Mucosa of gallbladder (tissue), 1 donor: ENCODE measurements at regions not wholly inside any gene's neighbourhood (a gene's known extent, or its start where the extent isn't known, plus 50 kb on each side); places are given as distances from the start of the nearest gene placed in this dataset.

ENCODE experiments used
- DNase-seq: peaks from one replicate; pipeline ENCODE4 v3.0.0-alpha.2; 2020; ENCODE audit warnings: low spot score
- donor health status: DM: no; HTN: no; CAD: no.

DNA sequence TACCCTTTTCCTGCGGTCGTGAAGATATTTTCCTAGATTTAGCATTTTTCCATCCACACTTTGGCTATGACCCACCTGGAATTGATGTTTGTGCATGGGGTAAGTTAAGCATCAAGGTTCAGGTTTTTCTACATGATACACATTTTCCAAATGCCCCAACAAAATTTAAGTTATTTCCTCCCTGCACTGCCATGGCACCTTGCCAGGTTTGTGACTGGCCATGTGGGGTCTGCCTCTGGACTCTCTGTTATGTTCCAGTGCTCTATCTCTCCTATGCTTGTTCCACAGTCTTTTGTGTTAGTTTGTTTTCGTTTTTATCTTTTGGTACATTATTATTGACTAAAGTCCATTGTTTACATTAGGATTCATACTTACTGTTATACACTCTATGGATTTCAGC, 934.3 kb downstream of the TBC1D22A start:
- no peak for DNase-seq

DNA sequence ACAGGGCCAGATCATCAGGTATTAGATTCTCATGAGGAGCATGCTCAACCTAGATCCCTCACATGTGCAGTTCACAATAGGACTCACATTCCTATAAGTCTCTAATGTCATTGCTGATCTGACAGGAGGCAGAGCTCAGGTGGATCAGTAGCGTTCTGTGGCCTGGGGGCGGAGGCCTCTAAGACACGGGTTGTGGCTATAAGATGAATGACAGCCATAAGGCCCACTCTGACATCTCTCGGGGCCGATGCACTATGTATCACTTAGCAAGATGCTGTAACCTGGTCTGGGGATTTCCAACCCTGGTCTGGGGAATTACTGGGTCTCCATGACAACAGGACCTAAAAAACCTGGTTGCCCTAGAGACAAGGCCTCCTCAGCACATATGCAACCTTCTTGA, 932.7 kb downstream of the TBC1D22A start:
- no peak for DNase-seq

DNA sequence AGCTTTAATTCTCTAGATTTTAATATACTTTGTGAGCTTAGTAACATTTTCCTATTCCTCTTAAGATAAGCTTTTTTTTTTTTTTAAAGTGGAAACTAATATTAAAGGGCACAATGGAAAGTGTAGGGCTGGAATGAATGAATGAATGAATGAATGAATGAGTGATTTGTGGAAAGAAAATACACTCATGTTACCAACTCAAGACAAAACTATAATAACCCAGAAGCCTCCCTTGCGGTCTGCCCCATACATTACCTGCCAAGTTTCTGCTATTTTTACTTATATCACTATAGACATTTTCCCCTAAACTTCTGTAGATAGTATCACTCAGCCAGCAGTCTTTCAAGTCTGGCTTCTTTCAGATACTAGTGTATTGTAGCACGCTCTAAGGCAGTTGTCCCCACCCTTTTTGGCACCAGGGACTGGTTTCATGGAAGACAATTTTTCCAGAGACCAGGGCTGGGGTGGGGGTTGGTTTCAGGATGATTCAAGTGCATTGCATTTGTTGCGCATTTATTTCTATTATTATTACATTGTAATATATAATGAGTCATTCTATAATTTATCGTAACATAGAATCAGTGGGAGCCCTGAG, 932.2 kb downstream of the TBC1D22A start:
- DNase-seq = no peak

DNA sequence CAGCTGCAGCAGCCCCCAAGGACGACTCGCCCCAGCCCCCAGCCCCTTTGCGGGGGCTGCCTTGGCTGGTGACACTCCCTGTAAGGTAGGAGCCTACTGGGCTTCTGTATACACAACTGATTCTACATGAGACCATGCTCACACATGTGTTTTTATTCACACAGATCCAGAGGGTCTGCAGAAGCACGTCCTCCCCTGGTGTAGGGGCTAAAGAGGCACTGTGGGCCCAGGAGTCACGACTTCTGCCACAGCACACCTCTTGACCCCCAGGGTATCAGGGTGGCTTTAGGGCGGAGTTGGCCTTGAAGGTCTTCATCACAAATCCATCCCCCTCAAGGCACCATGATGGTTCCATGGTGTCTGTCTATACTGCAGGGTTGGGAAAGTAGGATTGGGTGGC, 931.2 kb downstream of the TBC1D22A start:
- DNase-seq = no peak

DNA sequence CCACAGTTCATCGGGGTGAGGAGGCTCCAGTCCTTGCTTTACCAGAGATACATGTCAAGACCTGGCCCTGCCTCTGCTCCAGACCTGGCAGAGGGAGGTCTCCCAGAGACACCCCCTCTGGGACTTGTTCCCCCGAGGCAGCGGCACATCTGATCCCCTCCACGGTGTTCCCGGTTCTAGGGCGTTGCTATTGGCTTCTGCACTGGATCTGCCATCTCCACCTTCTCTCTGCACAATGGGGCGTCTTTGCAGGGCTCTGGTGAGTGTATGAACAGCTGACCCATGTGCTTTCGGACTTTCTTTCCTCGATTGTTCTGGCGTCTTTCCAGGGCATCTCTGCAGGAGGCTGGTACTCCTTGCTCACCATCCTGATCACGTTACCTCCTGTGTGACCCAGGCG, 930.4 kb downstream of the TBC1D22A start:
- DNase-seq = no peak

DNA sequence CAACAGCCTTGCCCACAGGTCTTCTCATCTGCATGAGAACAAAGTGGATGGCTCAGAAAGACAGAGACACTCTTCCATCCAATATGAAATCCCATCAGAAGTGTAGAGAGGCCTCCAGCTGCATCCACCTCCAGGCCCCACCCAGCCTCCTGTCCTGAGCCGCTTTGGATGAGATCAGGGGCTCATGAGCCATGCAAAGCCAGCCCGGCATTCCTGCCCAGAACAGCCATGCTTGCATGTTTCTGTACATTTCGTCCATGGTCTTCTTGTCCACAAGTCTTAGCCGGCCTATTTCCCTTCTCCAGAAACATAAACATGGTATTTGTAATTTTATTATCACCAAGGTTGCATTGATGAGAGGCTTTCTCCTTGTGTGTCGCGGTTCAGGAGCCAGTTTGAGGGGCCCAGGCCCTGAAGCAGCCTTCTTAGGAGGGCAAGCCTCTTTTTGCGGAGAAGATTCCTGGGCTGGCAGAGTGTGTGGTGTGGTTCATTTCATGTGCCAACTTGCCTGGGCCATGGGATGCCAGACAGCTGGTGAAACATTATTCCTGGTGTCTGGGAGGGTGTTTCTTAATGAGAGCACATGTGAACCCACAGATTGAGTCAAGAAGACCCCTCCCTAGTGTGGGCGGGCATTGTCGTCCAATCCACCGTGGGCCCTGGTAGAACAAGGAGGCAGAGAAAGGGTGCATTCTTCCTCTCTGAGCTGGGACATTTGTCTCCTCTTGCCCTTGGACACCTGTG, 928.9 kb downstream of the TBC1D22A start:
- DNase-seq = no peak

DNA sequence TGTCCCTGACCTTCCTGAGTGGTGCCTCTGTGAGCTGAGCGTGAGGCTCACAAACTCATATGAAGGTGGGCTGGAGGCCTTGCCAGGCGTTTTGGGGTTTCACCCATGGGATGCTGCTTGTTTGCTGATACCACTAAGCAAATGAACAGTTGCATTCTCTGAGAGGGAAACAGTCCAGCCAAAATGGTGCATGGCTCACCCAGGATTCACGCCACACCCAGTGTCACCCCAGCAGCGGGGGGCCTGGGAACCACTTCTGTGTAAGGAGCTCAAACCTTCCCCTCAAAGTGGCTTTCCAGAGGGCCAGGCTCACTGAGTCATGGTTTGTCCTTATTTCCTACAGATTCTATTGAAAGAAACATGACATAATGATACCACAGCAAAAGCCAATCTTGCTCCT, 928.1 kb downstream of the TBC1D22A start:
- DNase-seq = no peak

DNA sequence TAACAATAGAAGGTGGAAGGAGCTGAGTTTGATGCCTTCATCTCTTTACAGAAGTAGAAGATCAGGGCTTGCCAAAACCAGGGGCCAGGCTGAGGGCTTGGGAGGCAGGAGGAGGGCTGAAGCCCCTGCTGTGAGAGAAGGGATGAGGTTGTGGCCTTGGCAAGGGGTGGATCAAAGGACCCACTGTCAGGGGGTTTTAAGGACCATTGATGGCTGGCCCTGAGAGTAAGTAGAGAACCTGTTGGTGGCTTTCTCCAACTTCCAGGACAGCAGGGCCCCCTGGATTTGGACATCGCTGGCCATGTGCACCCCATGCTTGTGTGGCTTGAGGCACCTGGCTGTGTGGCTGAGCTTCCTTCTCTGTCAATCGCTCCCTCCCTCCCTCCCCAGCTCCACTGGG, 927.7 kb downstream of the TBC1D22A start:
- no peak for DNase-seq

DNA sequence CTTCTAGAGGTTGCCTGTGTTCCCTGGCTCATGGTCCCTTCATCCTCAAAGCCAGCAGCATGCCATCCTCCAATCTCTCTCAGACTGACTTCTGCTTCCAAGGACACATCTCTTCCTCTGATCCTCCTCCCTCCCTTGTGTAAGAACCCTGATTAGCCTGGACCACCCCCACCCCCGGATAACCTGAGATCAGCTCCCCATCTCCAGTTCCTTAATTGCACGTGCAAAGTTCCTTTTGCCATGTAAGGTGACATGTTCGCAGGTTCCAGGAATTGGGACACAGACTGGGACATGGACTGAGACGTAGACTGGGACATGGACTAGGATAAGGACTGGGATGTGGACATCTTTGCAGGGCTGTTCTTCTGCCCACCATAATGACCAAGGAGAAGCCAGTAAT, 925.3 kb downstream of the TBC1D22A start:
- no peak for DNase-seq

DNA sequence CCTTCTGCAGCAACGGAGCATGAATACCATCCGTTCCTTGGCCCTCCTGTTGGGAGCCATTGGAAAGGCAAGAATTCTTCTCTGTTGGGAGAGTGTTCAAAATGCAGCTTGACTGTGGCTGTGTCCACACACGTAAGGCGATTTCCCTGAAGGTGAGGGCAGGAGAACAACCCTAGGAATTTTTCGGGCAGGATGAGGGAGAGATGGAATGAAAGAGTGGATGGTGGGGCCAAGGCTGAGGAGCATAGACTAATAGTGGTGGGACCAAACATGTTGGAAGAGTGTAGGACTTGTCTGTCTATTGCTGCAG, 924.9 kb downstream of the TBC1D22A start:
- DNase-seq = no peak

DNA sequence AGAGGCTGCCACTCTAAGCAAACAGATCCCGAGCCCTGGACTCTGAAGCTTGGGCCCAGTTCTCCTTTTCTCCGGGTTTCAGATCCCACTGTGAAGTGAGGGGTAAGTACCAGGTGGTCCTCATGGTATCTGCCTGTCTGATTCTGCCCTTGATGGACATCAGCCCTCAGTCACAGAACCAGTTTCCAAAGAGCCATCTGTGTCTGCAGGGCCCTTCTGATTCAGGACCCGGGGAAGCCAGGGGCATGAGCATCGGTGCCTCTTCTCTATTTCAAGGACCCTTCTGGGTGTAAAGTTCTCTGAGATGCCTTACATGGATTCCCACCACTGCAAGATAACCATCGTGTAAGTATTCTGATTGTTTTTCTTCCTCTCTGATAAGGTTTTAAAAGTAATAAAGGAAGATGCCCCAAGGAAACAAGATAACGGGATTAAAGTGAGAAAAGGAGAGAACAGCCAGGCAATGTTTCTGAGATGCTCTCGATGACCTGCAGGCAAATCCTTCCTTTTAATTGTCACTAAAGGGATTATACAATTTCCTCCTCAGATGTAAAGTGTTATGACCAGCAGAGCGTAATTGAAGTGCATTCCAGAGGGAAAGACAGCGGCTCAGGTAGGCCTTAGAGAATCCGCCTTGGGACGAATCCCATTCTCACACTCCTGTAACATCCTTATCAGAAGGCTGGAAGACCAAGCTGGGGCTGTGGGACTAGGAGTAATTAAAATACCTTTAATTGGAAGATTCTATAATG, 924.3 kb downstream of the TBC1D22A start:
- DNase-seq = no peak

DNA sequence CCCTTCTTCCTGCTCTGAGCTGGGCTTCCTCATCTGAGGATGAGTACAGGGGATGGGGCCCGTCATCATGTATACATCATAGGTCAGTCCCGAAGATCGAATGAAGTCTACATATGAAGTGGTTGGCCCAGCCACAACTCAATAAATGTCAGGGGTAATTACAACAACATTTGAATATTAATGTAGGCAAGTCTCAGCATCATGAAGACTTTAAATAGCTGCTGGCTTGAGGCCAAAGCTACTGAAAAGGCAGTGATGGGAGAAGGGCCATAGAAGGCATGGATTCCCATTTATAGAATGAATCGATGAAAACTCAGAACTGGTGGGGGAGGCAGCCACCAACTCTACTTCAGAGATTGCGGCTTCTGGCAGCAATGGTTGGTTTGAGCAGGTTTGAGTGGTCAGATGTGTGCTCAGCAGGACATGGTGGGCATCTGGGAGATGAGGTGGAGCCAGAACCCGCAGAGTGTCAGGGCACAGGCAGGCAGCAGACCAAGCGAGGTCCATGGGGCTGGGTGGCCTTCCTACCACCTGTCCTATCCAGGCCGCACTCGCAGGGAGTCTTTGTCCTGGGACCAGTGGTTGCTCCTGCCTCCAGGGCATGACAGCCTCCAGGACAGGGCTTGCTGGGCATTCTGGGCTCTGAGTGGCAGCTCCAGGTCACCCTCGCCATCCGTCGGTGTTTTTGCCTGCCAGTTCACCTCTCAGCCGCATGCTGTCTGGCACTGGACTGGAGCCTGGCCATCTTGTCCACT, 919.1 kb downstream of the TBC1D22A start:
- DNase-seq = no peak

DNA sequence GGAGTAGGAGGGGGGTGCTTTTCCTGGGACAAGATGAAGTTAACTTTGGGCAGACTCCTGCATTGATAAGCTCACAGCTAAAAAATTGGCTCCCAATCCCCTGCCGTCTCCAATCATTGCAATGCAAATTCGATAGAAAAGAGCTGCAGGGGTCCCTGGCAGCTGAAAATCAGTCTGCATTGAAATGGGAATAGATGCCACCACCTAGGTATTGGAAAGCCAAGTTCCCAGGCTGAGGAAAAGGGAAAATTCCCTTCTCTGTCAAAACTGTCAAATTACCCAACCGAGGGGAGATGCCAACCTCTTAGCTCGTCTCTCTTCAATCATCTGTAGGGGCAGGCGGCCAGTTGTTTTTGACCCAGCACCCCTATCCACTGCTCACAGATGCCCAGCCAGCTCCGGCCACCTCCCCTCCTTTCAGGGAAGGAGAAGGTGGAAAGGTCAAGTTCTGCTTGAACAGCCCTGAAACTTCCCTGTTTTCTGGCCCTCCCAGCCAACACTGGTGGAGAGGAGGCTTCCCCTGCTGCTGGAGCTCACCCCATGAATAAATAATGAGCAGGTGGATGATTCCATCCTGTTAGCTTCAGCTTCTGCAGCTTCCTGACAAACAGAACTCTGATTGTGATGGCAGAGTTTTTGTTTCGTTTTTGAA, 916.3 kb downstream of the TBC1D22A start:
- DNase-seq = no peak

DNA sequence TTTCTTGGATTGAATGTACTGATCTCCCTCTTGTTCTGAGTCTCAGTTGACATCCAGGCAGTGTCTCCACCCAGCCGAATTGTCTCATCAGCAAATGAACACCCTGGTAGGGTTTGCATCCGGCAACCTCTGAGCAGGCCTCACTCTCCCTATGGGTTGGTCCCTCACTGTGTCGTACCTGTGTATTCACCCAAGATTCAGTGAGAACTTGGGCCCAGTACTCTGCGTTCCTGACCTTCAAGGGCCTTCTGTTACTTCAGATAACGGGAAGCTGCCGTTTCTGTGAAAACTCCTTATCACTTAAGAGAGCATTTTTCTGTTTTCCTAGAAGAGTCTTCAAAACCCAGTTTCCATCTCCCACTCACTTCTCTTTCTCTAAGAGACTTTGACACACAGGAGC, 915.6 kb downstream of the TBC1D22A start:
- DNase-seq = no peak

DNA sequence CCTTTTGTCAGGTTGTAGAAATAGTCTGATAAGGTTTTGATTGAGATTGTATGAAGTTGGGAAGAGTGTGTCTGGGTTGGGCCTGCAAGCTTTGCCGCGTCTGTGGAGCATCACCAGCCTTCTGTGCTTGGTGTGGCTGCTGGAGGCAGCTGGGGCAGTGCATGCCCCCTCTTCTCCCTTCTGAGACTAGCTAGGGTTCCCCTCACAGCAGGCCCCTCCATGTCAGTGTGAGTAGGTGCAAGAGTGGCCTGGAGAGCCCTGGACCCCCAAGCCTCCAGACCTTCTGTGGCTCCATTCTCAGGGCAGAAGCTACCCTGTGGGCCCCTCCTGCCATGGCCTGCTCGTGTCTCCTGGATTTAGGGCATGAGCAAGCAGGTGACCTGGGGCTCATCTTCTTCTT, 914.2 kb downstream of the TBC1D22A start:
- no peak for DNase-seq

DNA sequence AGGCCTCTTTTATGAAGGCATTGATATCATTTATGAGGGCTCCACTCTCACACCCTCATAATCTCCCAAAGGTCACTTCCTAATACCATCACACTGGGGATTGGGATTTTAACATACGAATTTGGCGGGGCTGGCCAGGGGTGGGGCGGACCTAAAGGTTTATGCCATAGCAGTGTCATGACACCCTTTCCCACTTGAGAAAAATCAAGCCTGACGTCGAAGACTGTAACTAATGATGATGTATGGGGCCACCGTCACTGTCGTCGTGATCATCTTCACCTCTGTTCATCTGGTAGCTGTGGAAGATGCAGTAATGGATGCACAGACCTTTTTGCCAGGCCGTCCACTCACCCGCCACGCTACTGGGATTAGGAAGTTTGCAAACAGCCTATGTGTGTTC, 912.1 kb downstream of the TBC1D22A start:
- no peak for DNase-seq

DNA sequence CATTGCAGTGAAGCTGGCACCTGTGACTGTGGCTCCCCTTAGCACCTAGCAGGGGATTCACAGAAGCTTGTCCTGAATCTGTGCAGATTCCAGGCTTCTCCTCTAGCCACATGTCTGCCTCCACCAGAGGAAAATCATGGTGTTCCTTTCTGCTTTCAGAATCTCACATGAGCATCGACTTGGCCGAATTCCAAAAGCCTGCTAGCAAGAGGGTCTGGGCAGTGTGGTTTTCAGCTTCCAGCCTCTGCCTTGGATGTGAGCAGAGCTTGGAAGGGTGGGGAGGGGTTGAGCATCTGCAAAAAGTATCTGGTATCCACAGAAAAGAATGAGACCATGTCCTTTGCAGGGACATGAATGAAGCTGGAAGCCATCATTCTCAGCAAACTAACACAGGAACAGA, 911.1 kb downstream of the TBC1D22A start:
- DNase-seq = no peak

DNA sequence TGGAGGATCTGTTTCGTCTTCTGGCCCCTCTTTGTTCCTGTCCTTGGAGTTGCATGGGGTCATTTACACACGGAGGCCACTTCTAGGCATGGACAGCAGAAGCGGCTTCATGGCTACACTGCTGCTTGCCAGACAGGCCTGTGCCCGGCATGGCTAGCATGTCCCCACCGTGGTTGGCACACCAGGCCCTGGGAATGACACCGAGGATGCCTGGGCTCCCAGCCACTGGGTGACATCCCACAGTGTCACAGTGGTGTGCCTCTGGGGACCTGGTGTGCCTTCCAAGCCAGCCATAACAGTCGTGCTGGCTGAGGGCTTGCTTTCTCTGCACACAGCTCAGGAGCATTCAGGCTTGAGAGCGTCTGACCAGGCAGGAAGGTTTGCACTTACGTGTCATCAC, 910.1 kb downstream of the TBC1D22A start:
- no peak for DNase-seq

DNA sequence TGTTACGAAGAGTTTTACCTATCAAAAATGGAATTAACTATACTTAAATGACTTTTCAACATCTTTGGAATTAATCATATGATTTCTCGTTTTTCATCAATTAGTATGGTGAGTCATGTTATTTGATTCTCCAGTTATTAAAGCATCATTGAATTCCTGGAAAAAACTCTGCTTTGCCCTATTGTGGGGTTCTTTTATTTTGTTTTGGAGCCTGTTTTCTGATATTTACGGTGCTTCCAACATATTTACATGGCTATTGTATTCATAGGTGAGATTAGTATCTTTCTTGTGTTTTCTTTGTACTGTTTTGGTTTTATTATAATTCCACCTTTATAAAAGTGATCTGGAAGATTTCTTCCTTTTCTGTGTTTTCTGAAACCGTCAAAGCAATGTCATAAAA, 902.7 kb downstream of the TBC1D22A start:
- no peak for DNase-seq

DNA sequence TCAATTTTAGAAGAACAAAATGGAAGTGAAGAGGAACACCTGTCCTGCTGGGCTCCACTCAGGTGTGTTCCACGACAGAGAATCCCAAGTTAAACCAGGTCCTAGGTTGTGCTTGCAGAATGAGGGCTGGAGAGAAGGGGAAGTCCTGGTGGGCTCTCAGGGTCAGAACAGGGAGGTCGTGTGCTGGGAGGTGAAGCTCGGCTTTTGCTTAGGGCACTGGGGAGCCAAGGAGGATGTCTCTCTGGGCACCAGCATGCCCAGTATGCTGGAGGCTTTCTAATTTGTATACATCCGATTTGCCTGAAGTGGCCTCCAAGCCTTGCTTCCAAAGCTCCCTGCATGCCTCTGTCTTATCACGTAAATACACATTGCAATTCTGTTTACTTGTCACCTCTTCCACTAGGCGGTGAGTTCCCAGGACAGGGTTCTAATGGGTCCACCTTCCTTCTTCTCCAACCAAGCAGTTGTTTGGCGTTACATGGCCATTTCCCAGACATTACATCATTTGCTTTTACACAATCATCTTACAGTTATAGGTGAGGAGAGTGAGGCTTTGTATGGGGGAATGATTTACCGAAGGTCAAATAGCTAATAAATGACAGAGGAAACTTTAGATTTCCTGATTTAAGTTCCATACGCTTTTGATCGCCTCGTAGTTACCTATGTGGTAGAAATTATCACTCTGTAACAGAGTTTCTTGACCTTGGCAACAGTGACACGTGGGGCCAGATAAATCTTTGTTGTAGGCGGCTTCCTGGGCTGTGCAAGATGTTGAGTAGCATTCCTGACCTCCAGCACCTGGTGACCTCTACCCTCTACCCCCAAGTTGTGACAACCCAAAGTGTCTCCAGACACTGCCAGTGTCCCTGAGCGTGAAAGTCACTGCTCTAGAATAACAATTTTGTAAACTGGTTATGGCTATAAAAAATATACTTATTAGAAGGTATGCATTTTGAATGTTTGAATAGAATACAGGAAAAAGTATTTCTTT, 901.5 kb downstream of the TBC1D22A start:
- DNase-seq = no peak
